ENCODE measurements at regions not wholly inside any gene's neighbourhood (a gene's known extent, or its start where the extent isn't known, plus 50 kb on each side); places are given as distances from the start of the nearest gene placed in this dataset.

DNA sequence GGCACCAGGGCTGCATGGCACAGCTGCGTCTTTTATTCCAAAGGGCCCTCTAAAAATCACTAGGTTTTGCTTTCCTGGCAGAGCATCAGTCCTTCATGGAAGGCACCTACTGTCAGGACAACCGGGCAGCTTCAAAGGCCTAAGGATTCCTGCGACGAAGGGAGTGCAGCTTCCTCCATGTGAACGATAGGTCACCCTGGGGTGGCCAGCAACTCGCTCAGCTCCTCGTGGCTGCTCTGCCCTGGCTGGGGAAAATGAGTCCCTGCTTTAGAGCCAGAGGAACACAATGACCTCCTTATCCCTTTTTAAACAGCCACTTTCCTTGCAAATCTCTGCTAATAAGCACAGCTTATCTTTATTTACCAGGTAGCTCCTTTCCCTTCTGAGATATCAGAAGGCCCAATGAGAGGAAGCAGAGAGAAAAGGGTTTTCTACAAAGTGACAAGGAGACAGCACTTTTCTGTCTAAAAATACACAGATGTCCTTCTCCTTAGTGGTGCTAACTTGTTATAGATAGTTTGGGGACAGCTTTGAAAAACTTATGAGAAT, 71.6 kb upstream of the SMYD2 start:
- TF ChIP-seq, protein P1, sequence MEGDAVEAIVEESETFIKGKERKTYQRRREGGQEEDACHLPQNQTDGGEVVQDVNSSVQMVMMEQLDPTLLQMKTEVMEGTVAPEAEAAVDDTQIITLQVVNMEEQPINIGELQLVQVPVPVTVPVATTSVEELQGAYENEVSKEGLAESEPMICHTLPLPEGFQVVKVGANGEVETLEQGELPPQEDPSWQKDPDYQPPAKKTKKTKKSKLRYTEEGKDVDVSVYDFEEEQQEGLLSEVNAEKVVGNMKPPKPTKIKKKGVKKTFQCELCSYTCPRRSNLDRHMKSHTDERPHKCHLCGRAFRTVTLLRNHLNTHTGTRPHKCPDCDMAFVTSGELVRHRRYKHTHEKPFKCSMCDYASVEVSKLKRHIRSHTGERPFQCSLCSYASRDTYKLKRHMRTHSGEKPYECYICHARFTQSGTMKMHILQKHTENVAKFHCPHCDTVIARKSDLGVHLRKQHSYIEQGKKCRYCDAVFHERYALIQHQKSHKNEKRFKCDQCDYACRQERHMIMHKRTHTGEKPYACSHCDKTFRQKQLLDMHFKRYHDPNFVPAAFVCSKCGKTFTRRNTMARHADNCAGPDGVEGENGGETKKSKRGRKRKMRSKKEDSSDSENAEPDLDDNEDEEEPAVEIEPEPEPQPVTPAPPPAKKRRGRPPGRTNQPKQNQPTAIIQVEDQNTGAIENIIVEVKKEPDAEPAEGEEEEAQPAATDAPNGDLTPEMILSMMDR (IDR thresholded peaks at IDR 0.05): no peak
- no peak for TF ChIP-seq POLR2A (IDR thresholded peaks at IDR 0.05)

Measured in adrenal gland (tissue), 5 donors.